Stimulated activated CD8-positive, alpha-beta memory T cell treated with anti-CD3 and anti-CD28 coated beads, Interleukin-15, amount 100 ng/mL, for 48 hours (primary cell): ENCODE measurements at regions not wholly inside any gene's neighbourhood (a gene's known extent, or its start where the extent isn't known, plus 50 kb on each side); places are given as distances from the start of the nearest gene placed in this dataset.

Experiments used
- DNase-seq, 2 donors: peaks; one replicate each; pipeline ENCODE4 v3.0.0-alpha.2; 2020; ENCODE audit warnings: low read depth in 2 of 2

GRCh38 chr16:85187886-85188285 lies 75.6 kb upstream of the CIBAR2 start:
- no peak for DNase-seq

GRCh38 chr16:85188822-85189672 lies 76.8 kb upstream of the CIBAR2 start:
- DNase-seq: no peak

GRCh38 chr16:85190572-85190971 lies 78.3 kb upstream of the CIBAR2 start:
- no peak for DNase-seq

GRCh38 chr16:85191341-85191965 lies 79.2 kb upstream of the CIBAR2 start:
- DNase-seq: no peak

GRCh38 chr16:85192238-85193114 lies 80.2 kb upstream of the CIBAR2 start:
- DNase-seq: no peak

GRCh38 chr16:85193115-85193493 lies 80.8 kb upstream of the CIBAR2 start:
- DNase-seq: no peak

- no peak for DNase-seq
These were observed 81.6 kb upstream of the CIBAR2 start for GRCh38 chr16:85193876-85194275.

- DNase-seq: no peak
These were observed 82.3 kb upstream of the CIBAR2 start for GRCh38 chr16:85194307-85195270.

- DNase-seq: no peak
These were observed 83.0 kb upstream of the CIBAR2 start for GRCh38 chr16:85195271-85195647.

GRCh38 chr16:85195900-85196772 lies 83.9 kb upstream of the CIBAR2 start:
- no peak for DNase-seq

GRCh38 chr16:85196976-85197375 lies 84.7 kb upstream of the CIBAR2 start:
- DNase-seq: no peak

- DNase-seq: no peak
These were observed 85.6 kb upstream of the CIBAR2 start for GRCh38 chr16:85197611-85198566.

GRCh38 chr16:85199069-85199725 lies 86.9 kb upstream of the CIBAR2 start:
- no peak for DNase-seq

GRCh38 chr16:85199880-85200279 lies 87.6 kb upstream of the CIBAR2 start:
- no peak for DNase-seq

- no peak for DNase-seq
These were observed 88.4 kb upstream of the CIBAR2 start for GRCh38 chr16:85200471-85201278.

GRCh38 chr16:85201574-85201973 lies 89.3 kb upstream of the CIBAR2 start:
- DNase-seq: no peak

GRCh38 chr16:85202051-85202601 lies 89.9 kb upstream of the CIBAR2 start:
- no peak for DNase-seq
